Putamen (tissue), 1 donor: ENCODE measurements at regions not wholly inside any gene's neighbourhood (a gene's known extent, or its start where the extent isn't known, plus 50 kb on each side); places are given as distances from the start of the nearest gene placed in this dataset.

ENCODE experiments used
- DNase-seq: peaks from one replicate; pipeline ENCODE4 v3.0.0-alpha.2; 2016; ENCODE audit warnings: low spot score

DNA sequence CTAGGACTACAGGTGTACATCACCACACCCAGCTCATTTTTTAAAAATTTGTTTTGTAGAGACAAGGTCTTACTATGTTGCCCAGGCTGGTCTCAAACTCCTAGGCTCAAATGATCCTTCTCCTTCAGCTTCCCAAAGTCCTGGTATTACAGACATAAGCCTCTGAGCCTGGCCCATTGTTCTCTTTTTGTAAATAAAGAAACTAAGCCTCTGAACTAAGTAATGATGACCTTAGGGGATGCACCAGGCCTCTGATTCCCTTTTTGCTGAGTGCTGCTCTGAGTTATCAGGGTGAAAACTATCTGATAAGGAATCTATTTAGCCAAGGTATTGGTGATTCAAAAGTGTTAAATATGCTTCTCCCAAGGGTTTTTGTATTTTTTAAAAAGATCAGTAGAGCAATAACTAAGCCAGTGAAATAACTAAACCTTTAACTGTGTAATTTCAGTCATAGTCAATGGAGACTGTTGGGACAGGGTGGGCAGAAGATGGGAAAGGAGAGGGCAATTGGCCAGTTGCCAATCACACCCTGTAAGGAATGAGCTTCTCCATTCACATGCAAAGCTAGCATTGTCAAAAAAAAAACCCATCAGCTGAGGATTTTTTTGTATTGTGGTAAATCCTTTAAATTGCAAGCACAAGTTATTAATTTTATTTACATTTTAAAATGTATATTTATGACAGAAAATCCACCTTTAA is 194.8 kb upstream of the PFN2 start:
- DNase-seq = no peak

DNA sequence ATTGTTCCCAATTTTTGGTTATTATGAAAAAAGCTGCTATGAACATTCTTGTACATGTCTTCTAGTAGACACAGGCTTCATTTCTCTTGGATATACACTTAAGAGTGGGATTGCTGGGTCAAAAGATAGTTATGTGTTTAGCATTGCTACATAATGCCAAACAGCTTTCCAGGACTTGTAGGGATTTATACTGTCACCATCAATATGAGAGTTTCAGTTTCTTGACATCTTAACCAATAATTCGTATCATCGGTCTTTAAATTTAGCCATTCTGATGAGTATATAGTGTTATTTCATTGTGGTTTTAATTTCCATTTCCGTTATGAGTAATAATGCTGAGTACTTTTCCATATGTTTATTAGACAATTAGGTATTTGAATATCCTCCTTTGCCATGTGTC is 190.3 kb upstream of the PFN2 start:
- no peak for DNase-seq

DNA sequence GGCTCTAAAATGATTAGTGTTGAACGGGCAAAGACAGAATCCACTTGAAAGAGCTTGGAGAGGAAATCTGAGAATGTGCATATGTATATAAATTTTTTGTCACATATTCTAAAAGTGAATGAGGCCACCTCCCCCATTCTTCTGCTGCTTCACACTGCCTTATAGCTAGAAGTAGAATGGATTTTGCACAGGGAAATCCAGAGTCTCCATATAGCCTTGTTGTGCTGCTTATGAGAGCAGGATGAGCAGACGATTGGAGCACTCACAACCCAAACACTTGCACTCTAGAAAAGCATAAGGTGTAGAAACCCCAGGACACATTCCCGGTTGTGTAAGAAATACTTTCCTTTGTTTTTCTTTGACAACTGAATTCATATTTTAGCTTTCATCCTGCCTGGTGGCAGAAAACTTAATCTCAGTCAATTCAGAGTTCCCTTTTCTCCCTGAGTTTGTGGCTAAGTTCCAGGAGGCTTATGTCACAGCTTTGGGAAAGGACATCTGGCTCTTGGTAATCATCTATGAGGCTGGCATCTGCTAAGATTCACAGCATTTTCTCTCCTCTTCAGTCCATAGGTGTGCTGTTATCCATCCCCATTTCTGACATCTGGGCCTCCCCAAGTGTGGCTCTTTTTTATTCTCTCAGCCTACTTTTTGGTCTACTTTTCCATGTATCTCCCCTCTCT is 188.4 kb upstream of the PFN2 start:
- DNase-seq = no peak

DNA sequence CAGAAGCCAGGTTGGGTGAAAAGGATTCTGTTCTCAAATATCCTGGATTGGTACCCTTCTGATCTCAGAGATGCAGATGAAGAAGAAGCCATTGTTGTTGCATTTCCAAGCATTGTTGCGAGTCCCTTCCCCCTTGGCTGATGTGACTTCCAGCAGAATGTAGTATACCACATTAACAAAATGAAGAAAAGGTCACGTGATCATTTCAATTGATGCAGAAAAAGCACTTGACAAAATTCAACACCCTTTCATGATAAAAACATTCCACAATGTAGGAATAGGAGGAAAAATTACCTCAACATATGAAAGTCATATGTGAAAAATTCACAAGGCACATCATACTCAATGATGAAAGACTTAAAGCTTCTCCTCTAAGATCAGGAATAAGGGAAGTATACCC is 181.9 kb upstream of the PFN2 start:
- no peak for DNase-seq

DNA sequence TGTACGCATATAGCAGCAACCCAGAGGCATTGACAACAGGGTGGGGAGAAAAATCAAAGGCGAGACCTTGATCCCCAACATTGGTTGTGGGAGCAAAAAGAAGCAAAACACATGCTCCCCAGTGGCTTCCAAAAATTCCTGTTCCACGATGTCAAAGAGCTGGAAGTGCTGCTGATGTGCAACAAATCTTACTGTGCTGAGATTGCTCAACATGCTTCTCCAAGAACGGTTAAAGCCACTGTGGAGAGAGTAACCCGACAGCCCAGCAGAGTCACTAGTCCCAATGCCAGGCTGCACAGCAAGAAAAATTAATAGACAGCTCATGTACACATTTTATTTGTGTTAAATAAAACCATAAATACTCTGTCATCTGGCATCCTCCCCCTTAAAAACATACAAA is 179.9 kb upstream of the PFN2 start:
- DNase-seq = no peak

DNA sequence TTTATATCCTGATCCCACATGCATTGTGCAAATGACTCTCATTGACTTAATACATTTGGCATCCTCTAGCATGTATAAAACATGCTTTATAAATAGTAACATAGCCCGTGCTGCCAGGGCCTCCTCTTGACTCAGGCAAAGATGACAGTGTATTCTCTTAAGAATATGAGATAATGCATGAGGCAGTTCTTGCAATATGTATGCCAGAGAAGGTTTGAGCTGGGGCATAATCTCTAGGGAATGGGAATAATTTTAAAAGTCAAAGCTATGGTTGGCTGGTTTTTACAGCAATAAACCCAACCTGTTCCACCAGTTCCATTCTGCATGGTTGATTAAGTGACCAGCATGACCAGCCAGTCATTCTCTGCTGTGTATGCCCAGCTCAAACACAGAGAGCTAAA is 179.0 kb upstream of the PFN2 start:
- no peak for DNase-seq

DNA sequence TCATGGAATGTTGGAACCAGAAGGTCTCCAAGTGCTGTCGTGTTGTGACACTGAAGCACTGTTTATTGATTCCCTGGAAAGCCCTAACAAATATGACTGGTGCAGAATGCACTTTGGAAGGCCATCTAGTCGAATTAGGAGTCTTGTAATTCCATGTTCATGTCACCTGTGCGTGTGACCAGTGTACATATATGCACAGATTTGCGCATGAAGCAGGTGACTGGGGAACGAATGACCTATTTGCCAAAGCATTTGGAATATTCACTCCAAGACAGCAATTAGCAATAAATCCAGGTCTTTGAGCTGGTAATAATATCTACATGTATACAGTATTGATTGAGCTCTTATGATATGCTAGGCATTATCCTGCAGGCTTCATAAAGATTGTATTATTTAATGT is 177.5 kb upstream of the PFN2 start:
- DNase-seq = no peak

DNA sequence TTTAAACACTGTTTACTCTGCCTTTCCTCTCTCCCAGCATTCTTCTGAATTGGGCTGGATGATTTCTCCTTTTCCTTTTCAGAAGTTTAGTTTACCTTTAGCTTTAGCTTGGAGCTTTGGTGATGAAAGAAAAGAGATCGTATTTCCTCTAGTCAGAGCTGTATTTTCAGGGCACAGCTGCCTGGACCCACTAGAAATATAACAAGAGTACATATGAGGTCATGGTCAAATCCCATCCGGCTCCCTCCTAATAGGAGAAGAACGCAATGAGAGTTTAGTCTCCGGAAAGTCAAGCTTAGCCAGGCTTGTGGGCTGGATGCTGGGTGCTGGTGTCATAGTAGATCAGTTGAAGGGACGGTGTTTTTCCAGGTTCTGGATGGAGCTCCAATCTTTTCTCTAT is 177.1 kb upstream of the PFN2 start:
- DNase-seq = no peak

DNA sequence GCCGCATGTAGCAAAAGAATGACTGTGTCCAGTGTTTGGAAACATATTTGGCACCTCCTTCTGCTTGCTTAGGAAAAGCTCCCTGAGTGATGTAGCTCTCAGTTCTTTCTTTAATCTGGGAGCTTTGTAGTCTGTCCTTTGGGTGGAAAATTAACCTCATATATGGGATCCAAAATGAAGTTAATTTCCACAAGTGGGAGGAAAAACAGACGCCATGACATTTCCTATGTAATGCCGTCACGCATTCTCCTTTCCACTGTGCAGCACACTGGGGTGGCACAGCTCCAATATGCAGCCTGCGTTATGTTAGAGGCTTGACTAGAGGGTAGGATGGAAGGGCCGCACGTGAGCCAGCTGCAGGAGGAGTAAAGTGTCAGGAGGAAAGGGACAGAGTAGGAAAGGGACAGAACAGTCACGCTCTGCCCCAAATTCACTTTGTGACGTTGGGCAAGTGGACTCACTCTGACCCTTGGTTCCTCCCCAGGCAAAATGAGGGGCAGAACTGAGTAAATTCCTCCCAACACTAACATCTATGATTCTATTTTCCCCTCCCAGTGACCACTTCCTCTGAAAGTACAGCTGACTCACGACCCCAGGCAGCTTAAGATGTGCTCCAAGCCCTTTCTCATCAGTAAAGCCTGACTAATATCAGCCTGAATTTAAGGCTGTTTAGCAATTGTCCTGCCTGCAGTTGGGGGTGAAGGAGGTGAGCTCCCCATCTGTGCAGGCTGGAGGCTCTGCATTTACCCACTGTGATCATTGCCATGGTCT is 176.5 kb upstream of the PFN2 start:
- DNase-seq = no peak

DNA sequence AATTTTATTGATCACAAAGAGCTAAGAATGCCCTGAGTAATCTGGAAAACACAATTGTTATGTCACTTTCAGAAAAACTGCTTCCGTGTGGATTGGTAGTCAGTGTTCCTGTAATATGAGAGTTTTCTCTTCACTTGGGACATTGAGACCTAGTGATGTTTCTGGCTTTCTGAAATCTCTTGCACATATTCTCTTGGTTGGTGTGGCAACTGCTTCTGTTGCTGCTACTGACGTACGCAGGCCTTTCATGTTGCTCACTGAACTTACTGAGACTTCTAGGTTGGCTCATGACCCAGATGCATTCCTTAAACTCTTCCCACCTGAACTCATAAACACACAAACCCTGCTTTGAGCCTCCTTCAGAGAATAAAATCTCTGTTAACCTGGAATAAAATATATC is 175.0 kb upstream of the PFN2 start:
- DNase-seq = no peak

DNA sequence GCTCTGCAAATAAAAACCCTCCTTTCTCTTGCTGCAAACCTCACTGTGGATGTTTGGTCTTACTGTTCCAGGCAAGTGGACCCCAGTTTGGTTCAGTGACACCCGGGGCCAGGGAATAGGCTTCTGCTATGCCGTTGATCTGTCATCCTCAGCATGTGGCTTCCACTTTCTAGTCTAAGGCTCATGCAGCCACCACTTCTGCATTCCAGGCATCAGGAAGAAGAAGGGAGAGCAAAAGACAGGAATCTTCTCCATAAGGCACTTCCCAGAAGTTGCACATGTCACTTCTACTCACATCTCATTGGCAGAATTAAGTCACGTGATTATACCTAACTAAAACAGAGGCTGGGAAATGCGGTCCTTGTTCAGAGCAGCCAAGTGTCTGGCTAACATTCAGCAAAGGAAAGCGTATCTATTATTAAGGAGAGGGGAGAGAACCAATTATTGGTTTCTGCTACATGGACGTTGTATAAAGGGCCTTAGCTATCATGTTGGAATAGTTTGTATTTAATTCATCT is 173.6 kb upstream of the PFN2 start:
- DNase-seq = no peak

DNA sequence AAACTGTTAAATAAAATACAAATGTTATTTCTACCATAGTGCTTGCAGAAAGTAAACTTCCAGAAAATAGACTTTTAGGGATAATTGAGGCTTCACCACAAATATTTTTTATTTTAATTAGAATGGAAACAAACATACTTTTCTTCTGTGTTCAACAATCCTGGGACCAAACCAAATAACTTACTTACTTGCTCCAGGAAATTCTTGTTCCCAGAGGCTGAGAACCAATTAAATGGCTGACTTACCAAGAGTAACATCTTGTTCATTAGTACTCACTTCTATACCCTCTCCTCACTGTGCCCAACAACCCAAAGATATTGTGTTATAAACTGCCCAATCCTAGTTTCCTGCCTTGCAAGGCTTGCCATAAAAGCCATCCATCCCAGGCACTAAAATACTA is 172.2 kb upstream of the PFN2 start:
- DNase-seq = no peak

DNA sequence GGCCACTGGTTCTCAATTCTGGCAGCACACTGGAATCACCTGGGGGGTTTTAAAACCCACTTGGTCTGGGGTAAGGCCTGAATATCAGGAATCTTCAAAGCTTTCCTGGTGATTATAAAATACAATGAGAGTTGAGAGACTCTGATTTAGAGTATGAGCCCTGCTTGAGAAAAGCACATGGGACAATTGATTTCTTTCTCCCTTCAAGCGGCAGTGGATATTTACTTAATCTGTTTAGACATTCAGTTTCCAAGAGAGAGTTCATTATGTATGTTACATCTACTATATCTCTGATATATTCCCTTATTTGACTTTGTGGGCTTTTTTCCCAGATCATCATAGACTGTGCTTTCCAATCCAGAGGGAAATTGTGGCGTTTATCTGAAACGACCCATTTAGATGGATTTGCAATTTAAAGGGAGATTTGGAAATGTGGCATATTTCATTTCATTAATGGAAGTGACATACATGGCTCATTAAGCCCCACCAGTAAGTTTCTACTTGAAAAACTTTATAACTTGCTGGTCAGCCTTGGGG is 171.2 kb upstream of the PFN2 start:
- no peak for DNase-seq

DNA sequence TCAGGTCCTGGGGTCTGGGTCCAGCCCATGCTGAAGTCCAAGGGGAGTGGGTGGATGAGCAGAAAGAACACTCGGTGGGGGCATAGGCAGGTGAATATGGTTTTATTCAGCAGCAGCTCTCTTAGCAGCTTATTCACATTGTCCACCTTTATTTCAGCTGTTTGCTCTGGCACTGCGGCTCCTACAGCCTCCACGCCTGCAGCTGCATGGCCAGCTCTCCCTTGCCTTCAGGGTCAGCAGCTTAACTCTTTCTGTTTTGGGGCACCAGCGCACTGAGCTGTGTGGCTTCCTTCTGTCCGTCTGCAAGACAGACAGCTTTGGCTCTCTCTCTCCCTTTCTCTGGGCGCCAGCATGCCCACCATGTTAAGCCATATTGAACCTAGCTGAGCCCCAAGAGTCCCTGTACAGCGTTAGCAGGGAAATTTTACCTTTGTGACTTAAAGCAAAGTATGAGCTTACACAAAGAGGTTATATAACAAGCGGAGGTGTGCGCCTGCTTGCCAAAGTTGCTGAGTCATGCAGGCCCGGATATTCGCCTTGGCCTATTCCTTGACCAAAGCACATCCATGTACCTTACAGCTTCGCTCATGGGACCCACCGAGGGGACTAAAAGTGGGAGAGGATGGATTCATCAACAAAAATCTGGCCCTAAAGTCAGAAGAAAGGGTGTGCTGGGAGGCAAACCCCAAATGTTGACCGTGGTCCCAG is 170.1 kb upstream of the PFN2 start:
- no peak for DNase-seq

DNA sequence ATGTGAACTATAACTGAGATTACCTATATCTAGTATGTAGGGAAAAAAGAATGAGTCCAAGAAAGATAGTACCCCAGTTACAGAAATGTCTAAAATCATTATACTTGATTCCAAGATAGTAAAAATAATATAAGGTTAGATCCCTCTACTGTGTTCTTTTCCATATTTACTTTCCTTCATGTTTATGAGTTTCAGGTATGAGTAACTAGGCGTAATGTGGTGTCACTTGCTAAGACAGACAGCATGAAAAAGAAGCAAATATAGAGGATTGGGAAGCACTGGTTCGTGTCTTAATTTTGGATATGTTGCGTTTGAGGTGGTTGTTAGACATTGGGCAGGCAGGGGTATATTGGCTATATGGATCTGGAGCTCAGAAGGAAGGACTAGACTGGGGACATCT is 168.1 kb upstream of the PFN2 start:
- no peak for DNase-seq

DNA sequence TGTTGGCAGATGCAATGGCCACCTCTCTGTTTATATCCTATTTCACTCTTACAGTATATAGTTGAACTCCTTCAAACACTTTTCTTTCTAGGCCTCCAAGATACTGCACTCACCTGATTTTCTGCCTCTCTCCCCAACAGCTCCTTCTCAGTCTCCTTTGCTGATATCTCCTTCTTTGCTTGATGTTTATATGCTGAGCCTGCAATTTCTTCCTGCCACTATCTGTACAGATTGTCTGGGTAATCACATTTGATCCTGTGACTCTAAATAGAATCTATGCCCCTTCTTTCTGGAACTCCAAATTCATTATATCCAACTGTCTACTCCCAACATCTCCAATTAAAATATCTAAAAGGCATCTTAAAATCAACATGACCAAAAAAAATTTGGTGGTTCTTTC is 165.5 kb upstream of the PFN2 start:
- DNase-seq = no peak

DNA sequence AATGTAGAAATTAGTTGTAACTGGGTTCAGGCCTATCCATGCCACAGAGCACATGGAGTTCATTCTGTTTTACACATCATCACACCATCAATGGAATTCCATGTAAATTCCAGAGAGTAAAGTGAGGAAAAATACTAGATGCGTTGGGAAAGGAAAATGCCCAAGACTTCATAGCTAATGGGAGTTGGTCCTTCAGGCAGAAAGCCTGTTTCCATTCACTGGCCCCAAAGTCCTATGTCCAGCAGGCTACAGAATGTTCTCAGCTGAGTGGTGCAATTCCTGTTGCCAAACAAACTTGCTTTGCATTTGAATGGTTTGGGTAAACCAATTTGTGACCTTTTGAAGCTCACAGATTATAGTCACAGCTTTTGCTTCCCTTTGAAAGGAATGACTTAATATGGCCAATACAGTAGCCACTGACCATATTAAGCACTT is 164.6 kb upstream of the PFN2 start:
- no peak for DNase-seq

DNA sequence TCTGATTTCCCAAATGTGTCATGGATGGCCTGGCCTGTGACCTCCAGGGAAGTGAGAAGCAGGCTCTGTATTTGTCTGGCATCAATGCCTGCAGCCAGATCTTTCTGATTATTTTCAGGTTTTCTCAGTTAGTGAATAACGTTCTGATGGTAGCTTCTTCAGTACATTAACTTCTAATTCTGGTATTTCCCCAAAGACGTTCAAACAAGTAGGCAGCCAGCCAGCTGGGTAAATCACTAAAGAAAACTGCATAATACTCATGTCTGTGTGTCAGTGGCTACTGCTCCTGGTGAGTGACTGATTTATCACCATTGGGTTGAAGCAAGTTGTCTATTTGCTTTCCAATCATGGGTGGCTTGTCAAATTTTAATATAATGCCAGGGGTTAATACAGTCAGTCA is 162.6 kb upstream of the PFN2 start:
- DNase-seq = no peak

DNA sequence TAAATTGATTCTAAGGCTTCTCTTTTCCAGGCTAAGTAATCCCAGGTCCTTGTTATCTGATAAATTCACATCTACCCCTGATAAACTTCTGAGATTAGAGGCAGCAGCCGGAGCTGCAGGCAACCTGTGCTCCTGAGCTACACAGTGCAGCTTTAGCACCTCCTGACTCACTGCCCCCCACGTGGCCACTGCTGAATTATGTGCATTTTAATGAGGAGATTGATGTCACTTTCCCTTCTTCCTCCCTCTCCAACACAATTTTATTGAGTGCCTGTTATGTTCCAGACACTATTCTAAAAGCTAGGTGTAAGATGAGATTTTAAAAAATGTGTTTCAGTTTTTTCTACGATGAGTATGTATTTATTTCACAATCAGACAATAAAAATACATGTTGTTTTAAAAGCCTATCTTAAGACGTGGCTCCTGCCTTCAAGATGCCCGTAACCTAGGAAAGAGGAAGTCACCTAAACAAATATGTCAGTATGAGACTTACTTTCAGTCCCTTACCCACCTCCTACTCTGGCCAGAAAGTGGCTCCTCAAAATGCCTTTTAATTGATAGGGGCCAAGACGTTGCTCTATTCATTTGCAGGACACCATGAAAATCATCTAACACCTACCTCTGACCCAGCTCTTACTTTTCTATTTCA is 161.5 kb upstream of the PFN2 start:
- DNase-seq = no peak

DNA sequence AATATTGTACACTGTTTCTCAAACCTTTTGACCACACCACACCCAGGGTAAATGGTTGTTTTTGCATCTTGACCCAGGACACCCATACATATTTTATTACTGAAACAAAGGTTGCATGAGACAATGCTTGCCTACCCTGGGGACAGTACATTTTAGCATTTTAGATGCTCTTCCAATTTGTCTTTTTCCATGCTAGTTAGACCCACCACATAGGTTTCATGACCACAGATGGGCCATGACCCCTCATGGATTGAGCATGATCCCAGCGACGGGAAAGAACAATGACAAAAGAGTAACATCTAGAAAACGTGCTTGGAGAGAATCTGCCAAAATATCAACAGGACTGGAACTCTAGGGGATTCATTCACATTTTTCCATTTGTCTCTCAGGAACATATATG is 161.0 kb upstream of the PFN2 start:
- no peak for DNase-seq

DNA sequence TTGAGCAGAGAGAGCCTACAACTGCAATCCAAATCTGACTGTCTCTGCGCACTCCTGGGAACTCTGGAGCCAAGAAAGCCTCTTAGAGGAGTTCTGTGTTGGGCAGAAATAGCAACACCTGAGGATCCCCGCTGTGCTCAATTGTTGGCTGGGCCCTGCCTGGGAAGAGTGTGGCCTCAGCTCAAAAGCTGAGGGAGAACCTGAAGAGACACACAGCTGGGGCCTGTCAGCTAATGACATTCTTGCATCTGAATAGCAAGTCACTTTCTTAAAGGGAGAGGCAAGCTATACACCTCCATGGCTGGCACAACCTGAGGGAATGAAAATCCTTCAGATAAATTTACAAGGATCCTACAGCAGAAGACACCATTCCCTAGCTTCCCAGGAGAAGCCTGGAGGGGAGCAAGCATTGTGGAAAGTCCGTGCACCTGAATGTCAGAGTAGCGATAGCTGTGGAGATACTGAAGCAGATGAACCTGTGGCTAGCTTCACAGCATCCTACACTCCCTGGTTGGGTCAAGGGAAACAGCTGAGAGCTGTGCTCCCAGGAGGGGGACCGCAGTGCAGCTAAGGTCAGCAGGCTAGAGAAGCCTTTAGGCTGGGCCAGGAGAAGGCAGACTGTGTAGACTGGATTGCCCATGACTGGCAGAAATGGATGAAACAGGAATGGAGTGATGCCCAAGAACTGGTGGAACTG is 159.9 kb upstream of the PFN2 start:
- DNase-seq = no peak
